Liver (tissue), 3 donors: ENCODE measurements at regions not wholly inside any gene's neighbourhood (a gene's known extent, or its start where the extent isn't known, plus 50 kb on each side); places are given as distances from the start of the nearest gene placed in this dataset.

Experiments used
- GABPA ChIP-seq, 2 donors: IDR thresholded peaks in 1 of 2; conservative IDR thresholded peaks in 1 of 2; 2 replicates each; pipeline ENCODE4 v1.6.1; 2016; ENCODE audit warnings: antibody characterized with exemption in 2 of 2, mild to moderate bottlenecking in 1 of 2, moderate library complexity in 1 of 2
- HNF4G ChIP-seq: IDR thresholded peaks from 2 replicates; pipeline ENCODE4 v1.6.1; 2016; ENCODE audit warnings: antibody characterized with exemption
- SP1 ChIP-seq: IDR thresholded peaks from 2 replicates; pipeline ENCODE4 v1.6.1; 2018; ENCODE audit warnings: antibody characterized with exemption, mild to moderate bottlenecking
- TAF1 ChIP-seq: conservative IDR thresholded peaks from 2 replicates; pipeline ENCODE4 v1.6.1; 2016; ENCODE audit warnings: antibody characterized with exemption, mild to moderate bottlenecking
- TF ChIP-seq, protein P1 (sequence below): fragments of 150-350 bp; IDR thresholded peaks from 2 replicates; pipeline ENCODE4 v1.5.1; 2017; ENCODE audit warnings: improper control_type of control experiment, low read depth, low read length; ENCODE audit not compliant: missing input control
- TF ChIP-seq, protein P2 (sequence below): IDR thresholded peaks from 2 replicates; pipeline ENCODE4 v1.6.1; 2016; ENCODE audit warnings: antibody characterized with exemption, mild to moderate bottlenecking
- TF ChIP-seq, protein P3 (sequence below): IDR thresholded peaks from 2 replicates; pipeline ENCODE4 v1.6.1; 2016; ENCODE audit warnings: antibody characterized with exemption
- donor health status: healthy.
- donor health status: healthy.

DNA sequence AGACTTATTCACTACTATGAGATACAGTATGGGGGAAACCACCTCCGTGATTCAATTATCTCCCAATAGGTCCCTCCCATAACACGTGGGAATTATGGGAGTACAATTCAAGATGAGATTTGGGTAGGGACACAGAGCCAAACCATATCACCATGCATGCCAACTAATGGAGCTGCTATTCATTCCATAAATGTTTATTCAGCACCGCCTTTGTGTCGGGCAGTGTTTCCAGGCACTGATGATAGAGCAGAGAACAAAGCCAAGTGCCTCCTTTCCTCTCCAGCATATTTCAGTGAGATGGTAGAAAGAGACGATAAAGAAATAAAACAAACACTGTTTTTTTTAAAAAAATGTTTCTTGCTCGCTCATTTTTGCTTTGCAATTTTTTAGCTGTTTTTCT lies 295.9 kb upstream of the FOXK1 start:
- TF ChIP-seq, protein P1, sequence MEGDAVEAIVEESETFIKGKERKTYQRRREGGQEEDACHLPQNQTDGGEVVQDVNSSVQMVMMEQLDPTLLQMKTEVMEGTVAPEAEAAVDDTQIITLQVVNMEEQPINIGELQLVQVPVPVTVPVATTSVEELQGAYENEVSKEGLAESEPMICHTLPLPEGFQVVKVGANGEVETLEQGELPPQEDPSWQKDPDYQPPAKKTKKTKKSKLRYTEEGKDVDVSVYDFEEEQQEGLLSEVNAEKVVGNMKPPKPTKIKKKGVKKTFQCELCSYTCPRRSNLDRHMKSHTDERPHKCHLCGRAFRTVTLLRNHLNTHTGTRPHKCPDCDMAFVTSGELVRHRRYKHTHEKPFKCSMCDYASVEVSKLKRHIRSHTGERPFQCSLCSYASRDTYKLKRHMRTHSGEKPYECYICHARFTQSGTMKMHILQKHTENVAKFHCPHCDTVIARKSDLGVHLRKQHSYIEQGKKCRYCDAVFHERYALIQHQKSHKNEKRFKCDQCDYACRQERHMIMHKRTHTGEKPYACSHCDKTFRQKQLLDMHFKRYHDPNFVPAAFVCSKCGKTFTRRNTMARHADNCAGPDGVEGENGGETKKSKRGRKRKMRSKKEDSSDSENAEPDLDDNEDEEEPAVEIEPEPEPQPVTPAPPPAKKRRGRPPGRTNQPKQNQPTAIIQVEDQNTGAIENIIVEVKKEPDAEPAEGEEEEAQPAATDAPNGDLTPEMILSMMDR = no peak
- TF ChIP-seq GABPA (IDR thresholded peaks at IDR 0.05 in 1 of 2, conservative IDR thresholded peaks at IDR 0.05 in 1 of 2) (no peak), HNF4G (no peak), TAF1 (no peak), SP1 (no peak)
- TF ChIP-seq, protein P2, sequence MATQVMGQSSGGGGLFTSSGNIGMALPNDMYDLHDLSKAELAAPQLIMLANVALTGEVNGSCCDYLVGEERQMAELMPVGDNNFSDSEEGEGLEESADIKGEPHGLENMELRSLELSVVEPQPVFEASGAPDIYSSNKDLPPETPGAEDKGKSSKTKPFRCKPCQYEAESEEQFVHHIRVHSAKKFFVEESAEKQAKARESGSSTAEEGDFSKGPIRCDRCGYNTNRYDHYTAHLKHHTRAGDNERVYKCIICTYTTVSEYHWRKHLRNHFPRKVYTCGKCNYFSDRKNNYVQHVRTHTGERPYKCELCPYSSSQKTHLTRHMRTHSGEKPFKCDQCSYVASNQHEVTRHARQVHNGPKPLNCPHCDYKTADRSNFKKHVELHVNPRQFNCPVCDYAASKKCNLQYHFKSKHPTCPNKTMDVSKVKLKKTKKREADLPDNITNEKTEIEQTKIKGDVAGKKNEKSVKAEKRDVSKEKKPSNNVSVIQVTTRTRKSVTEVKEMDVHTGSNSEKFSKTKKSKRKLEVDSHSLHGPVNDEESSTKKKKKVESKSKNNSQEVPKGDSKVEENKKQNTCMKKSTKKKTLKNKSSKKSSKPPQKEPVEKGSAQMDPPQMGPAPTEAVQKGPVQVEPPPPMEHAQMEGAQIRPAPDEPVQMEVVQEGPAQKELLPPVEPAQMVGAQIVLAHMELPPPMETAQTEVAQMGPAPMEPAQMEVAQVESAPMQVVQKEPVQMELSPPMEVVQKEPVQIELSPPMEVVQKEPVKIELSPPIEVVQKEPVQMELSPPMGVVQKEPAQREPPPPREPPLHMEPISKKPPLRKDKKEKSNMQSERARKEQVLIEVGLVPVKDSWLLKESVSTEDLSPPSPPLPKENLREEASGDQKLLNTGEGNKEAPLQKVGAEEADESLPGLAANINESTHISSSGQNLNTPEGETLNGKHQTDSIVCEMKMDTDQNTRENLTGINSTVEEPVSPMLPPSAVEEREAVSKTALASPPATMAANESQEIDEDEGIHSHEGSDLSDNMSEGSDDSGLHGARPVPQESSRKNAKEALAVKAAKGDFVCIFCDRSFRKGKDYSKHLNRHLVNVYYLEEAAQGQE = no peak
- TF ChIP-seq, protein P3, sequence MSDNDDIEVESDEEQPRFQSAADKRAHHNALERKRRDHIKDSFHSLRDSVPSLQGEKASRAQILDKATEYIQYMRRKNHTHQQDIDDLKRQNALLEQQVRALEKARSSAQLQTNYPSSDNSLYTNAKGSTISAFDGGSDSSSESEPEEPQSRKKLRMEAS = no peak
